Fibroblast of lung (primary cell): ENCODE measurements at regions not wholly inside any gene's neighbourhood (a gene's known extent, or its start where the extent isn't known, plus 50 kb on each side); places are given as distances from the start of the nearest gene placed in this dataset.
"Not testable (repeated sequence)": the region's sequence is repeated elsewhere in the genome, so short reads cannot be mapped to it uniquely, and the experiment has no call there.

ENCODE experiments used
- DNase-seq, 2 donors: peaks; one replicate each; pipeline versions ENCODE4 v3.0.0 to v3.0.0-alpha.2; 2010; ENCODE audit warnings: low read depth in 2 of 2
- H2AFZ ChIP-seq: 2 replicates; pipeline ENCODE4 v1.5.1; 2012; ENCODE audit warnings: low read length, control low read depth, inconsistent platforms
- H3K27ac ChIP-seq: 2 replicates; pipeline ENCODE4 v1.5.1; 2011; ENCODE audit warnings: low read length, control low read depth; ENCODE audit not compliant: insufficient read depth
- H3K27me3 ChIP-seq: 2 replicates; pipeline ENCODE4 v1.5.1; 2011; ENCODE audit warnings: mild to moderate bottlenecking, low read length; ENCODE audit not compliant: control insufficient read depth, insufficient read depth
- H3K36me3 ChIP-seq: 2 replicates; pipeline ENCODE4 v1.5.1; 2011; ENCODE audit warnings: low read length; ENCODE audit not compliant: control insufficient read depth, insufficient read depth
- H3K4me1 ChIP-seq: 2 replicates; pipeline ENCODE4 v1.5.1; 2011; ENCODE audit warnings: low read length; ENCODE audit not compliant: control insufficient read depth, insufficient read depth; ENCODE audit errors: extremely low read depth
- H3K4me2 ChIP-seq: 2 replicates; pipeline ENCODE4 v1.5.1; 2011; ENCODE audit warnings: low read length, control low read depth; ENCODE audit not compliant: insufficient read depth; ENCODE audit errors: extremely low read depth
- H3K4me3 ChIP-seq, 4 experiments: fragments of 200-600 bp in 1 of 4; sonication (generic) in 1 of 4; replicated peaks in 1 of 4; 2 replicates each; pipeline ENCODE4 v1.5.1; 2011 to 2016; ENCODE audit warnings: low read length in 4 of 4, low read depth in 3 of 4, mild to moderate bottlenecking in 3 of 4, control low read depth in 2 of 4, inconsistent platforms in 1 of 4, mixed read lengths in 1 of 4; ENCODE audit not compliant: insufficient read depth in 1 of 4; ENCODE audit errors: control extremely low read depth in 1 of 4
- H3K79me2 ChIP-seq: 2 replicates; pipeline ENCODE4 v1.5.1; 2012; ENCODE audit warnings: mild to moderate bottlenecking, low read length, inconsistent platforms; ENCODE audit not compliant: control insufficient read depth, insufficient read depth
- H3K9ac ChIP-seq: 2 replicates; pipeline ENCODE4 v1.5.1; 2011; ENCODE audit warnings: mild to moderate bottlenecking, low read length, control low read depth; ENCODE audit not compliant: insufficient read depth
- H3K9me3 ChIP-seq: 2 replicates; pipeline ENCODE4 v1.5.1; 2012; ENCODE audit warnings: low read depth, low read length; ENCODE audit not compliant: control insufficient read depth, insufficient read depth
- H4K20me1 ChIP-seq: 2 replicates; pipeline ENCODE4 v1.5.1; 2011; ENCODE audit warnings: low read length; ENCODE audit not compliant: control insufficient read depth, insufficient read depth; ENCODE audit errors: extremely low read depth
- EZH2 ChIP-seq: IDR thresholded peaks from 2 replicates; pipeline ENCODE4 v1.5.1; 2012; ENCODE audit warnings: low read length, control low read depth, mild to moderate bottlenecking; ENCODE audit errors: missing control alignments
- TF ChIP-seq, protein P1 (sequence below), 2 donors: IDR thresholded peaks in 1 of 2; conservative IDR thresholded peaks in 1 of 2; 1 replicate in 1 of 2; 2 replicates in 1 of 2; pipeline ENCODE4 v1.5.1; 2011 to 2012; ENCODE audit warnings: low read length in 2 of 2, control low read depth in 1 of 2, inconsistent platforms in 1 of 2, low read depth in 1 of 2, mild to moderate bottlenecking in 1 of 2

- Histone ChIP-seq H3K36me3 (no peaks in the 10 kb centered on the region), H4K20me1 (no peaks in the 10 kb centered on the region), H3K9ac (no peak overlapping the region), H3K4me3 (no peak overlapping the region), H2AFZ (no peak overlapping the region), H3K4me1 (no peaks in the 10 kb centered on the region), H3K27me3 (no peaks in the 10 kb centered on the region), H3K79me2 (no peaks in the 10 kb centered on the region), H3K27ac (no peak overlapping the region), H3K4me2 (no peak overlapping the region), H3K9me3 (no peaks in the 10 kb centered on the region)
- TF ChIP-seq EZH2 = no peak
- TF ChIP-seq, protein P1, sequence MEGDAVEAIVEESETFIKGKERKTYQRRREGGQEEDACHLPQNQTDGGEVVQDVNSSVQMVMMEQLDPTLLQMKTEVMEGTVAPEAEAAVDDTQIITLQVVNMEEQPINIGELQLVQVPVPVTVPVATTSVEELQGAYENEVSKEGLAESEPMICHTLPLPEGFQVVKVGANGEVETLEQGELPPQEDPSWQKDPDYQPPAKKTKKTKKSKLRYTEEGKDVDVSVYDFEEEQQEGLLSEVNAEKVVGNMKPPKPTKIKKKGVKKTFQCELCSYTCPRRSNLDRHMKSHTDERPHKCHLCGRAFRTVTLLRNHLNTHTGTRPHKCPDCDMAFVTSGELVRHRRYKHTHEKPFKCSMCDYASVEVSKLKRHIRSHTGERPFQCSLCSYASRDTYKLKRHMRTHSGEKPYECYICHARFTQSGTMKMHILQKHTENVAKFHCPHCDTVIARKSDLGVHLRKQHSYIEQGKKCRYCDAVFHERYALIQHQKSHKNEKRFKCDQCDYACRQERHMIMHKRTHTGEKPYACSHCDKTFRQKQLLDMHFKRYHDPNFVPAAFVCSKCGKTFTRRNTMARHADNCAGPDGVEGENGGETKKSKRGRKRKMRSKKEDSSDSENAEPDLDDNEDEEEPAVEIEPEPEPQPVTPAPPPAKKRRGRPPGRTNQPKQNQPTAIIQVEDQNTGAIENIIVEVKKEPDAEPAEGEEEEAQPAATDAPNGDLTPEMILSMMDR (conservative IDR thresholded peaks at IDR 0.05 in 1 of 2, IDR thresholded peaks at IDR 0.05 in 1 of 2; ENCODE audit: low read depth in 1 of 2, low read length in 2 of 2) = no peak
- peak; percentile 47 to 83 for DNase-seq
These were observed 73.0 kb upstream of the WDFY3 start for GRCh38 chr4:85039526-85039925.

GRCh38 chr4:85043812-85044496 lies 77.5 kb upstream of the WDFY3 start:
- H3K9me3 ChIP-seq, H3K36me3 ChIP-seq, H2AFZ ChIP-seq, H3K27ac ChIP-seq, H4K20me1 ChIP-seq, H3K4me2 ChIP-seq, H3K9ac ChIP-seq, H3K4me3 ChIP-seq, H3K79me2 ChIP-seq, H3K4me1 ChIP-seq, H3K27me3 ChIP-seq: not testable (repeated sequence)
- peak in 1 of 2 donors; percentile 16 for DNase-seq

DNA sequence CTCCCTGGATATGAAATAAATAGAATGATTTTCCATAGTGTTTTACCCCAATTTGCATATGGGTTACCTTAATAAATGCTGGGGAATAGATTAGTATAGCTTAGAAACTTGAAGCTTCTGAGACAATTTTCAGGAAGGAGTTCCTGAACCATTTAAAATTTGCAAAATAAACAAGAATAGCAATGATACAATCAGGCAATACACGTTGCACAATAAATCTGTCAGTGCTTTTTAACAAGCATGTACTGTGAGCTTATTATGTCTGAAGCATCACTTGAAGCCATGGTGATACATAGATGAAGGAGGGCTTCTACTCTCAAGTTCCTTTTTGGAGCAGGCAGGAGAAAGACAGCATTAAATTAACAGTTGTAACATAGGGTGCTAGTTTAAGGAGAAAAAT lies 84.2 kb upstream of the WDFY3 start:
- H3K4me3 ChIP-seq = no peak overlapping the region
- peaks cover 4% of the 10 kb centered on the region for H3K27me3 ChIP-seq
- H3K79me2 ChIP-seq = no peaks in the 10 kb centered on the region
- no peaks in the 10 kb centered on the region for H3K4me1 ChIP-seq
- no peak overlapping the region for H3K9ac ChIP-seq
- no peaks in the 10 kb centered on the region for H4K20me1 ChIP-seq
- no peak overlapping the region for H2AFZ ChIP-seq
- DNase-seq = no peak
- TF ChIP-seq EZH2 = no peak
- TF ChIP-seq, protein P1 (conservative IDR thresholded peaks at IDR 0.05 in 1 of 2, IDR thresholded peaks at IDR 0.05 in 1 of 2; ENCODE audit: low read depth in 1 of 2, low read length in 2 of 2) = no peak
- H3K4me2 ChIP-seq = no peak overlapping the region
- H3K27ac ChIP-seq = no peak overlapping the region
- no peaks in the 10 kb centered on the region for H3K36me3 ChIP-seq
- no peaks in the 10 kb centered on the region for H3K9me3 ChIP-seq
